ENCODE measurements at regions not wholly inside any gene's neighbourhood (a gene's known extent, or its start where the extent isn't known, plus 50 kb on each side); places are given as distances from the start of the nearest gene placed in this dataset.

- no peak for DNase-seq (ENCODE audit: low spot score)
These were observed 410.3 kb upstream of the SHH start for GRCh38 chr7:156222611-156223010.

DNA sequence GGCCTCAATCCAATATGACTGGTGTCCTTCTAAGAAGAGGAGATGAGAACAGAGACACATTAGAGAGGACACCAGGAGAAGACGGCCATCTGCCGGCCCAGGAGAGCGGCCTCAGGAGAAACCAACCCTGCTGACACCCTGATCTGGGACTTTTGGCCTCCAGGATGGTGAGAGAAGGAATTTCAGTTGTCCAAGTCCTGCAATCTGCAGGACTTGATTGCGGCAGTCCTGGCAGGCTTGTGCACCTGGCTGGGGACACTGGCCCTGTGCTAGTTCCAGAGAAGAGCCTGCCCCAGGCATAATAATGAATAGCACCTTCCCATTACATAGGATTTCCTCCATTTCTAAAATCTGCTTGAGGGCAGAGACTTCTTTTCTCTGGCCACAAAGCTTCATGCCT is 409.9 kb upstream of the SHH start:
- no peak for DNase-seq (ENCODE audit: low spot score)

DNA sequence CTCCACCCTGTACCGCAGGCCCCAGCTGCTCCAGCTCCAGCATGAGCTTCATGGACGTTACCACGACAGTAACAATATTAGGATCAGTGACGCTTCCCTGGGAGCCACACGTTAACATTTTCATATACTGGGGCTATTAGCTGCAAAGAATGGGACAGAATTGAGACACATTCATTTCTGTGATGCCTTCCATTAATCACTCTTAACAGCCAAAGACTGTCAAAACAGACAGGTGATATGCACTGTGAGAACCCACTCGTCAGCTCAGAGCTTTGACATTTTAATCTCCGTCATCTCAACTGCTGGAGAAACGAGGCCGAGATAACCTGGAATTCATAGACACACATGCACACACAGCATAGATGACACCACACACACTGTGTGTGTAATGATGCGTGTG is 408.4 kb upstream of the SHH start:
- DNase-seq (ENCODE audit: low spot score), result no peak

DNA sequence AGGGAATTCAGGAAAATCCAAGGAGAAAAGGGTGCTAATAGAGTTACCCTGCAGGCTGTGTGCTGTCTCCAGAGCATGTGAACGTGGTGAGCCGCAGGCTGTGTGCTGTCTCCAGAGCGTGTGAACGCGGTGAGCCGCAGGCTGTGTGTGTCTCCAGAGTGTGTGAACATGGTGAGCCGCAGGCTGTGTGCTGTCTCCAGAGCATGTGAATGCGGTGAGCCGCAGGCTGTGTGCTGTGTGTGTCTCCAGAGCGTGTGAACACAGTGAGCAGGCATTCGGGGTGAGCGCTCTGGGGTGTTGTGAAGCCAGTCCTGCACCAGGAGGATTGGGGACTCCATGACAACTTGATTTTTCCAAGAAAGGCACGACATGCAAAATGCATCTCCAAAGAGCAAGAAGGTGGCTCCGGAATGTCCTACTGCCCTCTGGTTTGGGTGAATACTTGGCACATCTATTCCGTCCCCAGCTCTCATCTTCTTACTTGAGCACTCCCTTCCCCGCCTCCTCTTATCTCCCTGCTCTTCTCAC is 407.9 kb upstream of the SHH start:
- no peak for DNase-seq (ENCODE audit: low spot score)

- no peak for DNase-seq (ENCODE audit: low spot score)
These were observed 407.2 kb upstream of the SHH start for GRCh38 chr7:156219307-156220077.

DNA sequence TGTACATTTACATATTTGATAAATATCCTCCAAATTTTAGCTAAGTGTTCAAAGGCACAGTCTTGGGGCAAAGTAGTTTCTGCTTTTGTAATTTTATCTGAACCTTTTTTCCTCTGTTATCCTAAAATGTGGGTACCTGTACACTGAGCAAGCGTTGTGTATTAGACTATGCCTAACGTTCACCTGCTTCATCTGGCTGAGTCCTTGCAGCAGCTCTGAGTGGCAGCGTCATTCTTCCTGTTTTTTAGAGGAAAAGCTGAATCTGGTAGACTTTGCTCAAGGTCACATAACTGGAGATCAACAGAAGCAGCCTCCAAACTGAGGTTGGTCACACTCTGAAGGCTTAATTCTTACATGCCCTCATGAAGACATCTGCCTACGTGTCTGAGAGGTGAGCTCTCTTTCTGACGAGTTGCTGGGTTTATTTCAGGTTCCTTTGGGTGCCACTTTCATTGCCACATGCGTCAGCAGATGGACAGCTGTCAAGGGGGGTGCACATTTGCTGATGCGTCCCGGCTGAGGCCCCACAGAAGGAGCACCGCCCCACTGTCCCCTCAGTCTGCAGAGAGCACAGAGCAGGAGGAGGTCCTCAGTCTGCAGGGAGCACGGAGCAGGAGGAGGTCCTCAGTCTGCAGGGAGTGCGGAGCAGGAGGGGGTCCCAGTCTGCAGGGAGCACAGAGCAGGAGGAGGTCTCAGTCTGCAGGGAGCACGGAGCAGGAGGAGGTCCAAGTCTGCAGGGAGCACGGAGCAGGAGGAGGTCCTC is 406.5 kb upstream of the SHH start:
- DNase-seq (ENCODE audit: low spot score), result no peak

DNA sequence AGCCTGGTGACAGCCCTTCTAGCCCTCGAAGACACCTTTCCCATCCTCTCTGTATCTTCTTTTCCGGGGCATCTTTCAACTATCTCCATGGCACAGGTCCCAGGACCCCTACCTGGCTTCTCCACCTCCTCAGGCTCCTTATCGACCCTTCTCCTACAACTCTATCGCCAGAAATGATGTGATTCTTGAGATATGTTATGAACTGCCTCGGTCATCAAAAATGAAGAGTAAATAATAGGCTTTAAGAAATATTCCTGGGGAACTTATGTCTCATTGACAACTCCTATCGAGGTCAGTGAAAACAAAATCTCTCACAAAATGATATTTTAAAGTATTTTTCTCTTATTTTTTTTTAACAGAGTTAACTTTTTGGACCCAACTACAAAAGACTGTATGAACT is 405.5 kb upstream of the SHH start:
- DNase-seq (ENCODE audit: low spot score), result no peak

- DNase-seq (ENCODE audit: low spot score), result no peak
These were observed 396.8 kb upstream of the SHH start for GRCh38 chr7:156209087-156209486.

DNA sequence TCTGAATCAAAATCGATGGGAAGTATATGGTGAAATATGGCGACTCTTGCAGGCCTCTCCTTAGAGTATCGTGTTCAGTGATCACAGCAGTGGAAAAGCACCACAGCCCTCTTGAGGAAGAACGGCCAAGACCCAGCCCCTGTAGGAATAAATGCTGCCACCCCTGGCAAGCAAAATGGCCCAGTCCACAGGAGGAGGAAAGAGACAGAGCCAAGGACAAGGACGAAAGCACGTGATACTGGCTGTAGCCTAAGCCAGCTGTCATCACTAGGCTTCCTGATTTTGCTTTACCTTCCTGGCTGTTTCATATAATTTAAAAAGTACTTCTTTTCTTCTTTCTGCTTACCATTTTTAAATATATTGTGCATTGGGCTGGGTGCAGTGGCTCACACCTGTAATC is 395.0 kb upstream of the SHH start:
- no peak for DNase-seq (ENCODE audit: low spot score)

- no peak for DNase-seq (ENCODE audit: low spot score)
These were observed 393.9 kb upstream of the SHH start for GRCh38 chr7:156206174-156206573.

GRCh38 chr7:156204820-156205219 is 392.6 kb upstream of the SHH start:
- no peak for DNase-seq (ENCODE audit: low spot score)

- no peak for DNase-seq (ENCODE audit: low spot score)
These were observed 391.7 kb upstream of the SHH start for GRCh38 chr7:156203923-156204322.

GRCh38 chr7:156198277-156198676 is 386.0 kb upstream of the SHH start:
- no peak for DNase-seq (ENCODE audit: low spot score)

DNA sequence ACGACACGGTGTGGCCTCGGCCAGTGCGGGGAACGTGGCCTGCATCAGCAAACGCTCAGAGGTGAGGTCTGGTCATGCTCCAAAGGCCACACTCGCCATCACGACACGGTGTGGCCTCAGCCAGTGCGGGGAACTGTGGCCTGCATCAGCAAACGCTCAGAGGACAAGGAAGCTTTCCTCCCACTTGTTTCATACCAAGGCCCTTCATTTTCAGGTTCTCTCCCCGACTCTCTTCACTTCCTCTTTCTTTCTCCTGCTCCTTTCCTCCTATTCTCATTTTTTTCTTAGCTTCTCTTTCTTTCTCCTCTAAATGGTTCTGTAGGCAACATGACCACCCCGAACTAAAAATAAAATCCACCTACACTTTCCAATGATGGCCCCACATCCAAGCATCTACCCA is 384.4 kb upstream of the SHH start:
- DNase-seq (ENCODE audit: low spot score), result no peak

DNA sequence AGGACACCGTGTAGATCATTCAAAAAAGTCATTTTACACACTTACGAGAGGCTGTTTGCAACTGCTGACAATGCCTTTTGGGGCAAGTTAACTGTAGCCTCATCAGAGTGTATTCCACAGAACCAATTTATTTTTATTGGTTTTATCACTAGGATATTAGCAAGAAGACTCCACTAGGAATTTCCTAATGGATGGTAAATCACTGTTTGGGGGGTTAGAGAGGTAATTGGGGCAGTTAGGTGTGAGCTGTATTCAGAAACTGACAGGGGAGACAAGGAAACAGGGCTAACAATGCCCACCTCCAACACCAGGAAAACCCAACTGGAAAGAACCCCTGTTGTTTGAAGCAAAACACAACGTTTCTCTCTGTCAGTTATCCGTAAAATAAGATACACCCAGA is 383.0 kb upstream of the SHH start:
- no peak for DNase-seq (ENCODE audit: low spot score)

GRCh38 chr7:156194813-156195212 is 382.6 kb upstream of the SHH start:
- DNase-seq (ENCODE audit: low spot score), result no peak

DNA sequence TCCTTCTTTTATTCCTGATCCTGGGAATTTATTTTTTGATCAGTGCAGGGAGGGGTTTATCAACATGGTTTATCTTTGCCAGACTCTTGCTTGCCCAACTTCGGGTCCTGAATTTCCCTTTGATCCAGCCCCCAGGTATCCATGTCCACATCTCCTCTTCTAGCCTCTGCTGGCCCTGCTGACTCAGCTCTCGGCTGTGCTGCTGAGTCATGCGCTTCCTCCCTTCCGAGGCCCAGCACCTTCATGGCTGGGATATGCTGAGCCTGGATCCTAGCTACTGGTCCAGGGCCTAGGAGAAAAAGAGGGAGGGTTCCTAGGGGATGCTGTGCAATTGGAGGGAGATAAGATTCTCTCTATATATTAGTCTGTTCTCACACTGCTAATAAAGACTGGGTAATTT is 380.7 kb upstream of the SHH start:
- DNase-seq (ENCODE audit: low spot score), result no peak

DNA sequence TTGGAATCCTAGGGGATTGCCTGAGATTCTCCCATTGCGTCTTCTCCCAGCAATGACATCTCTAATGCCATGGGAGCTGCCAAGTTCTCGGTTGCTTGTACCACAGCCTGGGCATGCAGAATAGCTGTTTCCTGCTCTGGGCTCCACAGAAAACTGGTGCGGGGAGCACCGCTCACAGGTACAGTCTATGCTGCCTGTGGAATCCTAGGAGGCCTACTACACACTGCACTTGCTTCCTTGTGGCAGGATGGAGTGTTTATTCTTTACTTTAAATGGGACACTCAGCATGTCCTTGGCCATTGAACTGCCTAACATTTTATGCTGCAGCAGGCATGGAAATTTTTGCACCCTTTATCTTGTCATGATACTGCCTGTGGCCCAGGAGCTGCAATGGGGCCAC is 378.8 kb upstream of the SHH start:
- DNase-seq (ENCODE audit: low spot score), result no peak

GRCh38 chr7:156185076-156185475 is 372.8 kb upstream of the SHH start:
- no peak for DNase-seq (ENCODE audit: low spot score)

DNA sequence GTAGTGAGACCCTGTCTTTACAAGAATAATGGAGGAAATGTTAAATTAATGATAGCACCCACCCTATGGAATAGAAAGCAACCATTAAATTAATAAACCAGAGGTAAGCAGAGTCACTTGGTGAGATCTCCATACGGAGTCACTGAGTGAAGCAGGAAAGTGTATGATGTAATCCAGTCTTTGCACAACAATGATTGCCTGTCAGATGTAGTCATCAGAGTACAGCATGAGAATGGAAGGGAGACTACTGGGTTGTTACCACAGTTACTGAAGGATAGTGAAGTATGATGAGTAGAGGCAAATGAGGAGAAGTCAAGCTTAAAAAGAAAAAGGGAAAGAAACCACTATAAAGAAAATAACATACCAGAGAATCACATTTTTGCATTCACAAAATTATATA is 371.9 kb upstream of the SHH start:
- no peak for DNase-seq (ENCODE audit: low spot score)

GRCh38 chr7:156180451-156181229 is 368.4 kb upstream of the SHH start:
- DNase-seq (ENCODE audit: low spot score), result no peak

DNA sequence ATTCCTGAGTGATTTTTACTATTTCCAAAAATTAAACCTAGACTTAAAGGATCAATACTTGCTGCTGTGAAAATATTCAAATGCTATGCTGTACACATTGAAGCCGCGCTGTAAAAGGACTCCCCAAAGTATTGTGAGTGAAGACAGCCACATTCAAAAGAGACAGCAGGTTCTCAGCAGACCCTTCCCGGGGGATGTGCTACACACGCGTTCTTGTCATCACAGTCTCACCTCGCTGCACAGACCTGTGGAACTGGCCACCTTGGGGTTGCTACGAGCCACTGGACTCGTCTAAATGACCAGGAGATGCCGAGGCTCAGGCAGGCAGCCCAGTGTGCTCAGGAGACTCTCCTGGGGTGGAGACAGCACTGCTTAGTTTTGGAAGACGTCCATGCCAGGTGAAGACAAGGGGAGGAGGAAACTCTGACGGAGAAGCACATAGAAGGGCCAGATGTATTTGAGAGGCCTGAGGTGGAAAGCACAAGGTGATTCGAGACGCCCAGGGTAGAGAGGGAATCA is 367.7 kb upstream of the SHH start:
- DNase-seq (ENCODE audit: low spot score), result no peak

DNA sequence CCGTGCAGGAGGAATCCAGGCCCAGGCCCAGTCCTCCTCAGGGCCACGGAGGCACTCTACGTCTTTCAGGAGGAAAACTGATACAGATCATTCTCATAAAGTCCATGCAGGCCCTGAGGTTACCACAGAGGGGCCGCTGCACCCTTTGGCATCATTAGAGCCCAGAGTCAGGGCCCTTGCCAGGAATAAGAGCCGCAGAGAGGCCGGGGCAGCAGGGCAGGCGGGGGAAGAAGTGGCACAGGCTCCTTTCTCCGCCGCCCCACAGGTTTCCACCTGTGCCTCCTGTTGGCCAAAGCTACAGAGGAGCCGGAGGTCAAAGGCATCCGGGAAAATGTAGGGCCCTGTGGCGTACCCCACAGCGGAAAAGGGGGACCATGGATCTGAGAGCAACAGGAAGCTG is 366.6 kb upstream of the SHH start:
- no peak for DNase-seq (ENCODE audit: low spot score)

All from CD4-positive, alpha-beta T cell treated with Interleukin-15 for 4 hours (primary cell).